ENCODE measurements at regions not wholly inside any gene's neighbourhood (a gene's known extent, or its start where the extent isn't known, plus 50 kb on each side); places are given as distances from the start of the nearest gene placed in this dataset.

DNA sequence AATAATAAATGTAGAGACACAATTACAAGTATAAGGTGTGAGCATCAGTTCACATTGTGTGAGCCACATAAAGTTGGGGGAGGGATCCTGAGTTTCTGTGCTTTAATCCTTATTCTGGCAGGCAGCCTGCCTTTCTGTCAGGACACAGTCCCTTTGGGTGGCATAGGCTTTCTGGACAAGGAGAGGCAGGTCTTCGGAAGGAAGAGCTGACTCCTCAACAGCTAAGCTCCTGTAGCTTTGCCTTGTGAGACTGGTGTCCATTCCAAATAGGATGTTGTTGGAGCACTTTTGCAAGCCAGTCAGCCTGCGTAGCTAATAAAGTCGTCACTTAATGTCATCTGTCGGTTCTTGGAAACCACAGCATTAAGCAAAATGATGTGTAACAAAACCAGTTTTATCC is 151.9 kb upstream of the MCTP2 start:
- WGBS, result 90% methylated on average over 4 of the region's 4 CpGs
- no peak overlapping the region for H3K4me3 ChIP-seq (ENCODE audit: low read length)
- H3K27me3 ChIP-seq (ENCODE audit: control insufficient read depth, insufficient read depth), result no peaks in the 10 kb centered on the region
- DNase-seq, result no peak
- intact Hi-C loops (cut with DNase I), result no loop called here
- H3K27ac ChIP-seq (ENCODE audit: low read length), result no peak overlapping the region
- H3K4me1 ChIP-seq (ENCODE audit: control insufficient read depth, insufficient read depth, low read length), result no peaks in the 10 kb centered on the region
- no peaks in the 10 kb centered on the region for H3K9me3 ChIP-seq (ENCODE audit: control insufficient read depth, low read length)
- ATAC-seq, result no peak

- 72% methylated on average over 2 of the region's 2 CpGs for WGBS
- H3K4me3 ChIP-seq (ENCODE audit: low read length), result no peak overlapping the region
These were observed 153.4 kb upstream of the MCTP2 start for GRCh38 chr15:94077938-94078337.

DNA sequence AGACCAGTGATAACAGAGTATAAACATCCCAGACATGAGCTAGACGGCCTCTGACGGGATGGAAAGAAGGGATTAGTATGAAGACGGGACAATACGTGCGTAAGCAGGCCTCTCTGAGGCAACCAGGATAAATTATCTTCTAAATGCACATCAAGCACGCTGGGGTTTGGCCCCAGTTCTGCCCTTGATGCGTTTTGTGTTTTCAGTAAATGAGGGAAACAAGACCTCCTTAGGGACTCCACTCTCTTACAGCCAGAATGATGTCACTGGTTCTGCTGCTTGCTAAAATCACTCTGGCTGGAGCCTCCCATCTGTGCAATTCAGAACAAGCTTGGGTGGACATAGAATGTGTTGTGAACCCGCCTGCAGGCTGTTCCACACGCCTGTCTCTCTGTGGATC is 156.0 kb upstream of the MCTP2 start:
- Histone ChIP-seq H3K4me3 (ENCODE audit: low read length) (no peak overlapping the region), H3K27ac (ENCODE audit: low read length) (peak overlapping the region; percentile 14), H3K9me3 (ENCODE audit: control insufficient read depth, low read length) (no peaks in the 10 kb centered on the region), H3K27me3 (ENCODE audit: control insufficient read depth, insufficient read depth) (no peaks in the 10 kb centered on the region), H3K4me1 (ENCODE audit: control insufficient read depth, insufficient read depth, low read length) (no peaks in the 10 kb centered on the region)
- intact Hi-C loops (cut with DNase I), result no loop called here
- 34% methylated on average over 9 of the region's 9 CpGs for WGBS
- peak; percentile 72 to 92 (median 84) for DNase-seq
- ATAC-seq, result peak; percentile 94

More at GRCh38 chr15:94077938-94078337, 153.4 kb upstream of the MCTP2 start:
- H3K4me1 ChIP-seq (ENCODE audit: control insufficient read depth, insufficient read depth, low read length), result no peaks in the 10 kb centered on the region
- H3K27me3 ChIP-seq (ENCODE audit: control insufficient read depth, insufficient read depth), result no peaks in the 10 kb centered on the region
- DNase-seq (no peak), ATAC-seq (no peak)
- no peaks in the 10 kb centered on the region for H3K9me3 ChIP-seq (ENCODE audit: control insufficient read depth, low read length)
- intact Hi-C loops (cut with DNase I), result no loop called here
- H3K27ac ChIP-seq (ENCODE audit: low read length), result no peak overlapping the region

GRCh38 chr15:94070356-94071295 is 160.7 kb upstream of the MCTP2 start:
- WGBS, result 77% methylated on average over 19 of the region's 19 CpGs
- no peak overlapping the region for H3K4me3 ChIP-seq (ENCODE audit: low read length)
- peak in 2 of 3 donors; percentile 13 to 26 for DNase-seq
- H3K9me3 ChIP-seq (ENCODE audit: control insufficient read depth, low read length), result no peaks in the 10 kb centered on the region
- intact Hi-C loops (cut with DNase I), result no loop called here
- H3K27ac ChIP-seq (ENCODE audit: low read length), result no peak overlapping the region
- peak in 1 of 2 donors; percentile 39 for ATAC-seq
- H3K4me1 ChIP-seq (ENCODE audit: control insufficient read depth, insufficient read depth, low read length), result no peaks in the 10 kb centered on the region
- H3K27me3 ChIP-seq (ENCODE audit: control insufficient read depth, insufficient read depth), result no peaks in the 10 kb centered on the region

DNA sequence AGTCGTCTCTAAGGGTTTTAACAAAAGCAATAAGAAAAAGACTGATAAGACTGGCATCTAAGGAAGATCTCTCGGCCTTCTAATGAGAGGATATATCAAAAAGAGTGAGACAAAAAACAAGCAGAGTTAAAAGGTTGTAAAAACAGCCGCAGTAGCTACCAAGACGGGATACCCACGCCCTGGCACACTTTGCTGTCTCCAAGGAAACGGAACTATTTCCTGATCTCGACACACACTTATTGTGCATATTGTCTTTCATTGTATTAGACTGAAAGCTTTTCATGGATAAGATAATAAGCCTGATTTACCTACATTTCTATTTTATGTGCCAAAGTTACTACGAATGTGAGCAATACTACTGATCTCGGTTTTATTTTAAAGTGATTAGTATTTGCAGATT is 161.5 kb upstream of the MCTP2 start:
- Histone ChIP-seq H3K9me3 (ENCODE audit: control insufficient read depth, low read length) (no peaks in the 10 kb centered on the region), H3K4me3 (ENCODE audit: low read length) (no peak overlapping the region), H3K27me3 (ENCODE audit: control insufficient read depth, insufficient read depth) (no peaks in the 10 kb centered on the region), H3K4me1 (ENCODE audit: control insufficient read depth, insufficient read depth, low read length) (no peaks in the 10 kb centered on the region), H3K27ac (ENCODE audit: low read length) (no peak overlapping the region)
- WGBS, result 72% methylated on average over 9 of the region's 9 CpGs
- ATAC-seq (no peak), DNase-seq (no peak)
- intact Hi-C loops (cut with DNase I), result no loop called here

GRCh38 chr15:94066811-94067210 is 164.6 kb upstream of the MCTP2 start:
- Histone ChIP-seq H3K4me3 (ENCODE audit: low read length) (no peak overlapping the region), H3K4me1 (ENCODE audit: control insufficient read depth, insufficient read depth, low read length) (no peaks in the 10 kb centered on the region), H3K9me3 (ENCODE audit: control insufficient read depth, low read length) (no peaks in the 10 kb centered on the region), H3K27ac (ENCODE audit: low read length) (no peak overlapping the region), H3K27me3 (ENCODE audit: control insufficient read depth, insufficient read depth) (no peaks in the 10 kb centered on the region)
- ATAC-seq, result no peak
- 67% methylated on average over 3 of the region's 3 CpGs for WGBS
- no peak for DNase-seq
- intact Hi-C loops (cut with DNase I), result no loop called here

GRCh38 chr15:94066046-94066445 is 165.3 kb upstream of the MCTP2 start:
- DNase-seq, result no peak
- intact Hi-C loops (cut with DNase I), result no loop called here
- WGBS, result 82% methylated on average over 3 of the region's 3 CpGs
- no peaks in the 10 kb centered on the region for H3K9me3 ChIP-seq (ENCODE audit: control insufficient read depth, low read length)
- no peaks in the 10 kb centered on the region for H3K27me3 ChIP-seq (ENCODE audit: control insufficient read depth, insufficient read depth)
- ATAC-seq, result no peak
- H3K27ac ChIP-seq (ENCODE audit: low read length), result no peak overlapping the region
- no peaks in the 10 kb centered on the region for H3K4me1 ChIP-seq (ENCODE audit: control insufficient read depth, insufficient read depth, low read length)
- H3K4me3 ChIP-seq (ENCODE audit: low read length), result no peak overlapping the region

- intact Hi-C loops (cut with DNase I), result no loop called here
- Histone ChIP-seq H3K27ac (ENCODE audit: low read length) (no peak overlapping the region), H3K4me1 (ENCODE audit: control insufficient read depth, insufficient read depth, low read length) (no peaks in the 10 kb centered on the region), H3K9me3 (ENCODE audit: control insufficient read depth, low read length) (no peaks in the 10 kb centered on the region), H3K27me3 (ENCODE audit: control insufficient read depth, insufficient read depth) (no peaks in the 10 kb centered on the region), H3K4me3 (ENCODE audit: low read length) (no peak overlapping the region)
- WGBS, result 85% methylated on average over 2 of the region's 2 CpGs
- DNase-seq, result no peak
- ATAC-seq, result no peak
These were observed 166.6 kb upstream of the MCTP2 start for GRCh38 chr15:94064676-94065313.

DNA sequence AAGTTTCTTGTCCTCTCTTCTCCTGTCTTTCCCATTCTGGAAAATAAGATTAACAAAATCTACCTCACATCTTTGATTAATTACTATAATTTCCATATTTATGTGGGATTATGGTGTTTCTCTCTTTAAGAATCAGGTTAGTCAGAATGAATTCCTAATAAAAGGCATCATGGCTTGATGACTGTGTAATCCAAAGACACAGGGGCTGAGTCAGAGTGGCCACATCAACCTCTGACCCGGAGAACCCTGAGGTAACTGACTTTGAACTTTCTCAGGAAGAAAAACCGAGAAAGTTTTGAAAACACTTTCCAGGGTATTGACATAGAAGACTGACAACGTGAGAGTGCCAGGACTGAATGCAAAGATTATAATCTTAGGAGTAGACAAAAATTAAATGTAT is 170.3 kb upstream of the MCTP2 start:
- no peak for DNase-seq

GRCh38 chr15:94059013-94059587 is 172.3 kb upstream of the MCTP2 start:
- Histone ChIP-seq H3K9me3 (ENCODE audit: control insufficient read depth, low read length) (no peaks in the 10 kb centered on the region), H3K4me1 (ENCODE audit: control insufficient read depth, insufficient read depth, low read length) (no peaks in the 10 kb centered on the region), H3K27ac (ENCODE audit: low read length) (no peak overlapping the region), H3K4me3 (ENCODE audit: low read length) (no peak overlapping the region), H3K27me3 (ENCODE audit: control insufficient read depth, insufficient read depth) (peaks cover 4% of the 10 kb centered on the region)
- no peak for DNase-seq
- intact Hi-C loops (cut with DNase I), result no loop called here
- 58% methylated on average over 3 of the region's 3 CpGs for WGBS
- ATAC-seq, result no peak

More for the DNA sequence above, 170.3 kb upstream of the MCTP2 start:
- Histone ChIP-seq H3K27ac (ENCODE audit: low read length) (no peak overlapping the region), H3K27me3 (ENCODE audit: control insufficient read depth, insufficient read depth) (peaks cover 3% of the 10 kb centered on the region), H3K9me3 (ENCODE audit: control insufficient read depth, low read length) (no peaks in the 10 kb centered on the region), H3K4me1 (ENCODE audit: control insufficient read depth, insufficient read depth, low read length) (no peaks in the 10 kb centered on the region), H3K4me3 (ENCODE audit: low read length) (no peak overlapping the region)
- no peak for ATAC-seq
- WGBS, result 71% methylated on average over 3 of the region's 3 CpGs
- intact Hi-C loops (cut with DNase I), result no loop called here

- ATAC-seq, result no peak
- 66% methylated on average over 1 of the region's 1 CpG for WGBS
- no peaks in the 10 kb centered on the region for H3K9me3 ChIP-seq (ENCODE audit: control insufficient read depth, low read length)
- H3K27me3 ChIP-seq (ENCODE audit: control insufficient read depth, insufficient read depth), result peaks cover 4% of the 10 kb centered on the region
- H3K27ac ChIP-seq (ENCODE audit: low read length), result no peak overlapping the region
- H3K4me3 ChIP-seq (ENCODE audit: low read length), result no peak overlapping the region
- no peak for DNase-seq
- intact Hi-C loops (cut with DNase I), result no loop called here
- no peaks in the 10 kb centered on the region for H3K4me1 ChIP-seq (ENCODE audit: control insufficient read depth, insufficient read depth, low read length)
These were observed 174.1 kb upstream of the MCTP2 start for GRCh38 chr15:94057305-94057704.
